ENCODE measurements at regions not wholly inside any gene's neighbourhood (a gene's known extent, or its start where the extent isn't known, plus 50 kb on each side); places are given as distances from the start of the nearest gene placed in this dataset.
"Not testable (repeated sequence)": the region's sequence is repeated elsewhere in the genome, so short reads cannot be mapped to it uniquely, and the experiment has no call there.

DNA sequence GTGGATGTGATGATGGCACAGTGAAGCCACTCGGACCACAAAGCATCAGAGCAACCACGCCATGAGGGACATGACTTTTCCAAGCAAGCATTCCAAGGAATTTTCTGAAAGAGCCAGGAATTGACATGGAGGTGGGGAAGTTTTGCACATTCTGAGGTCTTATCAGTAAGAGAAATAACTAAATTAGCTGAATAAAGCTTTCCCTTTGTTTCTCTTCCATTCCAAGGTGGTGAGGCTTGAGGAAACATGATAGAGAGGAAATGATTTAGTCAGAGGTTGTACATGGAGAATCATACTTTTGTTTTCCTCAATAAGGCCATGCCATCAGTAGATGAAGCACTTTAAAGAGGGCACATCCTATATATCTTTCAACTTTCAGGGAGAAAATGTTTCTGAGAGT is 115.7 kb upstream of the MMADHC start:
- DNase-seq (ENCODE audit: low spot score) = no peak

- no peak for DNase-seq (ENCODE audit: low spot score)
Measured at GRCh38 chr2:149702571-149702970, 115.0 kb upstream of the MMADHC start.

DNA sequence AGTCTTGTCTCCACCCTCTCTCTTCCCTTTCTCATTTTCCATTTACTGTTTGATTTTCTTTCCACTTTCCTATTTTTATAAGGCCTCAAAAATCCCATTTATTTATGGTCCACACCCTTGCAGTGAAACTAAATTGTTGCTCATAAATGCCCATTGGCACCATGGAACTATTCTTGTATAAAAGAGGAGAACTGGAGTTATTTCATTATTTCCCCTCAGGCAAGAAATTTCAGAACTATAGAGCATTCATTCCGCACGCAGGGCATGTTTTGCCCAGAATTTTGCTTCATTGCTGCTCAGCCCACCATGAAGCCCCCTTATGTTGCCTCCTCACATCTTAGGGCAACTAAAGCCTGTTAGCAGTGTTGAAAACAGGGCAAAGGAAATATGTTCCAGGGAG is 113.7 kb upstream of the MMADHC start:
- no peak for DNase-seq (ENCODE audit: low spot score)

DNA sequence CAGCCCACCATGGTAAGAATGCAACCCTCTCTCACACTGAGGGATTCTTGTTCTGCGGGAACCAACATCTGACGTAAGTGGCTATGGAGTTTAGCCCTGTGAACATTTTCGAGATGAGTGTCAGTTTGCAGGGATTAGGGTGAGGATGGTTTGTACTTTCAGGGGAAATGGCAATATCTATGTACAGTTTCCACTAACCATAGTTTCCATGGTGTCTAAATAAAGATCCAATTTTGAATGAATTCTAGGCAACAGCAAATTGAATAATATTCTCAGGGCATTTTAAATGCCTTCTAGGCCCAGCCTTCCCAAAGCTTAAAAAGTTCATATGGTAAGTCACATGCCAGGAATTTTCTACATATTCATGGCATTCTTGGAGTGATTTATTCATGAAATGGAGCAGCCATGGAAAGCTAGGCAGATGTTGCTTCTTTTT is 105.4 kb upstream of the MMADHC start:
- DNase-seq (ENCODE audit: low spot score) = no peak

GRCh38 chr2:149690825-149691224 is 103.2 kb upstream of the MMADHC start:
- DNase-seq (ENCODE audit: low spot score) = no peak

DNA sequence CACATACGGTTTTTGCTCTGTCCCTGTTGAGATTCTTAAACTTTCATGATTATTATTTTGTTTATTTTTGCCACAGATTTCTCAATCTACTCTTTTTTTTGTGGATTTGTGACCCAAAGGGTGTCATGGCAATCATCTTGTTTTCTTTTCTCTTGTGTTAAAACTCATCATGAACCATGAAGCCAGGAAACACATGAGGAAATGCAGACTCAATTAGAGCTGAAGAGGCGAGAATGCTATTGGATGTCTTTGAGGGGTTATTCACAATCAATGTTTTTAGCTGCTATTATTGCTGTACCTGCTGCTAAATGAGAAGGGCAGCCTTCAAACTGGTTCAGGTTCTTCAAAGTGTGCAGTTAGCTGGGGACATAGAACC is 99.5 kb upstream of the MMADHC start:
- DNase-seq (ENCODE audit: low spot score) = no peak

- DNase-seq (ENCODE audit: low spot score) = no peak
Measured at GRCh38 chr2:149686136-149687051, 98.8 kb upstream of the MMADHC start.

- not testable (repeated sequence) for DNase-seq (ENCODE audit: low spot score)
Measured at GRCh38 chr2:149685401-149685800, 97.8 kb upstream of the MMADHC start.

- no peak for DNase-seq (ENCODE audit: low spot score)
Measured at GRCh38 chr2:149679286-149679685, 91.7 kb upstream of the MMADHC start.

GRCh38 chr2:149677416-149677815 is 89.8 kb upstream of the MMADHC start:
- no peak for DNase-seq (ENCODE audit: low spot score)

- no peak for DNase-seq (ENCODE audit: low spot score)
Measured at GRCh38 chr2:149670086-149670485, 82.5 kb upstream of the MMADHC start.

- no peak for DNase-seq (ENCODE audit: low spot score)
Measured at GRCh38 chr2:149666809-149667320, 79.3 kb upstream of the MMADHC start.

GRCh38 chr2:149664896-149665295 is 77.3 kb upstream of the MMADHC start:
- no peak for DNase-seq (ENCODE audit: low spot score)

GRCh38 chr2:149662556-149662955 is 75.0 kb upstream of the MMADHC start:
- DNase-seq (ENCODE audit: low spot score) = no peak

DNA sequence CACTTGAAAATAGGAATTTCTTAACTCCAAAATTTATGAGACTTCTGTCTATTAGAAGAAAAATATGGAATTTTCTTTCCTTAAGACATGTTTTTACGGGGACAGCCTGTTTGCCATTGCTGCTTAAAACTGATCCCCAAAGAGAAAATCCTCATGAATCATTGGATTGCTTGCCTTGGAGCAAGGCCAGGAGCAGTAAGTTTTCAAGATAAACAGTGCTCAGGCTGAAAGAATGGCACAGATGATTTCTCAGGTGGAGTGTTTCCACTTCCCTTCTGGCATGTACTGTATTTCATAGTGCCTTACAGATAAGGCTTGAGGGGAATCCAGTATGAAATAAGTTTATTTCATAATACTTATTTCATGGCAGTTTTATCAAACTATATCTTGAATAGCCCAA is 74.3 kb upstream of the MMADHC start:
- DNase-seq (ENCODE audit: low spot score) = no peak

DNA sequence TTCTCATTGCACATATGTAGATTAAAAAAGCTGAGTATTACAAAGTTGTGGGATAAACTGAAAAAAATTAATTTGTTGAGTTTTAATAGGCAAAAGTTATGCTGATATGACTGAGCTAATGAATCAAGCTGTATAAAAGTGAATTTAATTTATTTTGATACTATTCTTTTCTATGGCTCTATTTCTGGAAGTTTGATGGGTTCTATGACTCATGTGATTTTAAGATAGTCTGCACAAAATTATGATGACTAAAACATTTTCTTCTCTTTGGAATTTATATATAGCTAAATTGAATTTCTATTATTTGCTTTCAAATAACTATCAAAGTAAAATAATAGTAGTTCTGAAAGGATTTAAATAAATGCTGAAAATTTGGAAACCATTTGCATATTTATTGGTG is 71.0 kb upstream of the MMADHC start:
- DNase-seq (ENCODE audit: low spot score) = no peak

DNA sequence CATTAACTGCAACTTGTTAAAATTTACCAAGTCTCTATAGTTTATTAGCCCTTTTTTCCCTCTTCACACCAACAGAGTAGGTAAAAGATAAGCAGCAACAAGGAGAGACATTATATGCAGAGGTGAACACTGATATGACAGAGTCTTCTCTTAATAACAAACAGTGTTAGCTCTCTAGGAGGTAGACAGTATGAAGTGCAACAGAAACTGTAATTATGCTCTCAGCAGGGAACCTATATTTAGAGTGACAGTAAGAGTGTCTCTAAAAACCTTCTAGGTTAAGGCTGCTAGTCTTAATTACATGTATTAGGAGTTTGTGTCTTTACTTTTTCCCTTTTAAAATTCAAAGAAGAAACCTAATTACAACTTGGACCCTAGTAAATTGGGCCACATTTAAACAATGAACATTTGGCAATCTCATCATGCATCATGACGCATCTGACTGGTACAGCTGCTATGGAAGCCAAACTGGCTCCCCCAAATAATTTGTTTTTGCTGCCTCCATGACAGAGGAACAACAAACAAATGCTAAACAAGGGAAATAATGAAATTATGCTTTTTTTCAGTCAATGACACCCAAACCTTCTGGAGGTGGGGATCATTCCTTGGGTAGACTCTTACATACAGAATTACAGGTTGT is 69.9 kb upstream of the MMADHC start:
- no peak for DNase-seq (ENCODE audit: low spot score)

DNA sequence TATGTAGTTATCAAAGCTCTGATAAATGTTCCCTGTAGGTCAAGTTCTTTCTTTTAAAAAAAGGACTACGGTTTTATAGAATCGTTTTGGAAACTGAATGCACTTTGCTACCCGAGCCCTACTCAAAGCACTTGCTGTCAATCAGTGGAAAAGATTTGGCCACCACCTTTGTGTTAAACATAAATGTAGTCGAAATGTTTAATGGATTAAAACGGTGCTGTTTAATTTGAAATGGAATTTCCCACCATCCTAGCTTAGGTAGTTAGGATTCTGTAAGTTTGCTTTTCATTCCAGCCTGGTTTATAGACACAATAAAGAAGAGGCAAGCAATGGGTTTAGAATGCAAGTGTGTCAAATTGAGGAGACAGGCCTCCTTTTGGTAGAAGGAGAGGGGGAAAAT is 69.4 kb upstream of the MMADHC start:
- no peak for DNase-seq (ENCODE audit: low spot score)

GRCh38 chr2:149653831-149654445 is 66.4 kb upstream of the MMADHC start:
- DNase-seq (ENCODE audit: low spot score) = no peak

DNA sequence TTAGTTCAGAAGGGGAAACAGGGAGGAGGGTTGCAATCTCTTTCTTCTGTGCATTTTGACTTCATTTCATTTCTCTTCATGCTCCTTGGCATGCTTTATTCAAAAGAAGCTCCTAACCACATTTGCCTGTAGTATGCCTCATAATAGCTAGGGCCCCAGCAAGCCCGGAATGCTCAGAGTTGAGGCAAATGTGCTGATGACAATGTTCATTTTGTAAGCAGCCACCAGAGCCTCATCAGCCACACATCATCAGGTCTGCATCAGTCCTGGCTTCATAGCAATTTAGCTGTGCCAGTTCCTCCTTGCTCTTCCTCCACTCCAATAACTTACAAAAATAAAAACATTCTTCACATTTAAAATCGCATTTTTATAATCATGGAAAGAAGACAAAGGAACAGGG is 65.4 kb upstream of the MMADHC start:
- DNase-seq (ENCODE audit: low spot score) = no peak

GRCh38 chr2:149652526-149652925 is 65.0 kb upstream of the MMADHC start:
- no peak for DNase-seq (ENCODE audit: low spot score)

DNA sequence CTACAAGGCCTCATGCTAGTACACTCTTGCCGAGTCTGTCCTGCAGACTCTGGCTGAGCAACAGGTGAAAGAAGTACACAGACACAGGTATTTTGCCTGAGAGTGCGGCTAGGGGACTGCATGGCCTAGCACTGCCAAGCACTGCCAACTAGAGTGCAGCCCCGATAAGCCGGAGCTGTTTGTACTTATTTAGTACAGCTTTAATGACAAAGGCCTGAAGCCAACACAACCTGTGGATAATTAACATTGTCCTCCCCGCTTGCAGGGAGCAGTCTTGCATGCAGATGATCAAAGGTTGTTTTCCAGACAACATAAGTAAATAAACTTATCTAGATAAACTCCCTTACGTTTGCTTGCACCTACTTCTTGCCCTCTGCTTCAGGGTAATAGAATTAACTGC is 63.7 kb upstream of the MMADHC start:
- DNase-seq (ENCODE audit: low spot score) = no peak

DNA sequence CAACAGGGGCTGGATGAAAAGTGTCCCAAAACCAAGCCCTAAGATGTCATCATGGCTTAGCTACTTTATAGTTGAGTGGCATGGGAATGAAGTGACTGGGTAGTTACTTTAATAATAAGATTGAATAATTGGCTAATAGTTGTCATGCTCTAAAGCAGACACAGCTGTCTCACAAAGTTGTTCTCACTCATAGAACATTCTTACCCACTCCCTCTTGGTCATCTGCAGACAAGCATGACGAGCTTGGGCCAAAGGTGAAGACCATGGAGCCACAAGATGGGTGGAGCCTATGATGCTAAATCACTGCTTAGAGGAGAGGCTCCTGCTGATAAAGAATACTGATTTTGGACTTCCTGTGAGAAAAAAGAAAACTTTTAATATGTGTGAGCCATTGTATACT is 62.4 kb upstream of the MMADHC start:
- no peak for DNase-seq (ENCODE audit: low spot score)
